ENCODE measurements at regions not wholly inside any gene's neighbourhood (a gene's known extent, or its start where the extent isn't known, plus 50 kb on each side); places are given as distances from the start of the nearest gene placed in this dataset.
"Not testable (repeated sequence)": the region's sequence is repeated elsewhere in the genome, so short reads cannot be mapped to it uniquely, and the experiment has no call there.

- not testable (repeated sequence) for DNase-seq
These were observed 312.8 kb downstream of the GOLGA6L6 start for GRCh38 chr15:20228791-20229190.

DNA sequence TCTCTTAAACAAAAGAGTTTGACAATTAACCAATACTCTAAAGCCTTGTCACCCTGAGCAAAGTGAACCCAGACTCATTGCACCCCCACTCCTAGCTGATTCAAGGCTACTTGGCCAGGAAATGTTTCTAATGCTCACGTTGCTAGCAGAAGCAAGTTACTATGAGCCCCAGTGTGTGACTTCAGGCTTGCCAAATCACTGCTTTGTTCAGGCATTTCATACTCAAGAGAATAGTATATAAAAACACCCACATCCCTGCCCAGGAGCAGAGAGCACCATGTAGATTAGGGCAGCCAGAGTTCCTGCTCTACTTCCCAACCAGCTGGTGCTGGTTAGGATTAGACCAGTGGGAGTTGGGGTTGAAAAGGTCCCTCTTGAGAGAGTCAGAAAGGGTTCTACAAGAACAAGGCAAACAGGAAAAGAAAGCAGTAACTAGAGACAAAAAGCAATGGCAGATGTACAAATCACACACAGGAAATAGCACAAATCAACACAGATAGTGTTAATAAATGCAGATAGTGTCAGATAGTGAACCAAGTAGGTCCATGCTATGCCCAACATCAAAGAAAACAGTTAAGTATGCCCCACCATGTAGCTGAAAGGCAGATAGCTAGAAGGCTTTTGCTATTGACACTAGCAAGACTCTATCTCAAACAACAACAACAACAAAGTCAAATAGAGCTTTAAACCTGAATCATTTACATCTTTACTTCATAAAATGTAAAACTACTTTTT lies 314.3 kb downstream of the GOLGA6L6 start:
- not testable (repeated sequence) for DNase-seq

- not testable (repeated sequence) for DNase-seq
These were observed 315.1 kb downstream of the GOLGA6L6 start for GRCh38 chr15:20226531-20226930.

DNA sequence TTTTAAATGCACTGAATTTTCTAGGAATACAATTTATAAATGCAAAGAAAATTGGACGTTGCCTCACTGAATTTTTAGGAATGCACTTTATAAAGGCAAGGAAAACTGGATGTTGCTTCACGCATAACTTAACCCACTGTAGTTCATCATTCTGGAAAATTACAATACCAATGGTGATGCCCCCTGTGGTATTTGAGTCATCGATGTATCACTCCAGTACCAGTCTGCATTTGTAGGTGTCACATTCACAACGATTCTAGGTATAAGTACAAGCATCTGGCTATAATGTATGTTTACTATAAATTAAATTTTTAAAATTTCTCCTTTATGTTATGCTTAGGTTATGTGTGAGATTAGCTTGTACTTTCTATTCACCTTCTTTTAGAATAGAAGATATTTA lies 320.5 kb downstream of the GOLGA6L6 start:
- DNase-seq, result not testable (repeated sequence)

DNA sequence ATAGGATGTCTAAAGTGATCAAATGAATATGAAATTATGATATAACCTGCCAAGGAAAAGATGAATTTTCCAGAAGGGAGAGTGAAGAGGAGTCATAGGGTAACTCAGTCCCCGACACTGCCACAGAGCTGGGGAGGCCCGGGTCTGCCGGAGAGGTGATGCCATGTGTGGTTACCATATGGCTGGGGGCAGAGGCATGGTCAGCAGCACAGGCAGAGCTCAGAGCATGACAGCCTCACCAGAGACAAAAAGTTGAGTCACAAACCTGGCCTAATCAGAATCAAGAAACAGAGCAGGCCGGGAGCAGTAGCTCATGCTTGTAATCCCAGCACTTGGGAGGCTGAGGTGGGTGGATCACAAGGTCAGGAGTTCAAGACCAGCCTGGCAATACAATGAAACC lies 322.4 kb downstream of the GOLGA6L6 start:
- not testable (repeated sequence) for DNase-seq

- not testable (repeated sequence) for DNase-seq
These were observed 325.9 kb downstream of the GOLGA6L6 start for GRCh38 chr15:20215700-20216099.

GRCh38 chr15:20214101-20214500 lies 327.5 kb downstream of the GOLGA6L6 start:
- not testable (repeated sequence) for DNase-seq

GRCh38 chr15:20211508-20211907 lies 330.1 kb downstream of the GOLGA6L6 start:
- DNase-seq, result not testable (repeated sequence)

- DNase-seq, result not testable (repeated sequence)
These were observed 331.6 kb downstream of the GOLGA6L6 start for GRCh38 chr15:20209973-20210372.

DNA sequence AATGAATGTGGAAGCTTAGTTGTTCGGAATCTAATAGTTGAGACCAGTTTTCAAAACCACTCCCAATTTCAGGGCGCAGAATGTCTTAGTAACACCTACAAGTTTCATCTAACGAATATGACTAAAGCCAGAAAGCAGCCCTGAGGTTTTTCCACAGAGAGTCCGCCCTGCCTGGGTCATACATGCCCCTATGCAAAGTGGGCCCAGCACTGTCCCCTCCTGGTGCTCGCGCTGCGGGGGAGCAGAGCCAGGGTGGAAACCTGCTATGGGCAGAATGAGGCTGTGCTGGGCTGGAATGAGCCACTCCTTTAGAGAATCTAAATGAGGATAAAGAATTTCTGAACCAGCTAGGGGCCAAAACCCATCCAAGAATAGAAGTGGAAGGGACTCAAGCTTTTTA lies 334.0 kb downstream of the GOLGA6L6 start:
- DNase-seq, result not testable (repeated sequence)

DNA sequence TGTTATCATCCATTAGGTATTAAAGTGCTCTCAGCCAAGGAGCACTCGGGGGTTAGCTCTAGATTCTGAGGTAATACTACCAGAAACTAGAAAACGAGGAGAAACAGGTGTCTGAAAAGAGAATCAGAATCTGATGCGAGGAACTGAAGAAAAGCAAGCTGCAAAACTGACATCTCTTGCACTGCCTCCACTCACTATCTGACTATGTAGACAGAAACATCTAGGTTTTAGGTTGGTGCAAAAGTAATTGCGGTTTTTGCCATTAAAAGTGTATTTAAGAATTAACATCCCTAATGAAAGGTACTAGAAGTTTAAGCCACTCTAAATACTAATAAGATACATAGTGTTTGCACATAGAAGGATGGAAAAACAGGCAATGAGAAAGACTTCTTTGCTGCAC lies 334.4 kb downstream of the GOLGA6L6 start:
- DNase-seq, result not testable (repeated sequence)

DNA sequence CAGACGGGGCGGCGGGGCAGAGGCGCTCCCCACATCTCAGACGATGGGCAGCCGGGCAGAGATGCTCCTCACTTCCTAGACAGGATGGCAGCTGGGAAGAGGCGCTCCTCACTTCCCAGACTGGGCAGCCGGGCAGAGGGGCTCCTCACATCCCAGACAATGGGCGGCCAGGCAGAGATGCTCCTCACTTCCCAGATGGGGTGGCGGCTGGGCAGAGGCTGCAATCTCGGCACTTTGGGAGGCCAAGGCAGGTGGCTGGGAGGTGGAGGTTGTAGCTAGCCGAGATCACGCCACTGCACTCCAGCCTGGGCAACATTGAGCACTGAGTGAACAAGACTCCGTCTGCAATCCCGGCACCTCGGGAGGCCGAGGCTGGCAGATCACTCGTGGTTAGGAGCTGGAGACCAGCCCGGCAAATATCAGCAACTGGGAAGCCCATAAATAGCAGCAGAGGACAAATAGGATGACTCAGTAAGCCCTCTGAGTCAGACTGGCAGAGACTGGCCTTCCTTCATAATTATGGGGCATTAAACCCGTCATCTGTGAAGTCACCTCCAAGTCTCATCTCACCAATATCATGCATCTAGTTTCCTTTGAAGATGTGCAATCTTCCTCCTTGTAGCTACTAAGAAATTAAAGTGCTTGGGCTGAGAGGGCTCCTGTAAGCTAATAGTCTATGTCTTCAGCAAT lies 337.3 kb downstream of the GOLGA6L6 start:
- DNase-seq, result not testable (repeated sequence)

DNA sequence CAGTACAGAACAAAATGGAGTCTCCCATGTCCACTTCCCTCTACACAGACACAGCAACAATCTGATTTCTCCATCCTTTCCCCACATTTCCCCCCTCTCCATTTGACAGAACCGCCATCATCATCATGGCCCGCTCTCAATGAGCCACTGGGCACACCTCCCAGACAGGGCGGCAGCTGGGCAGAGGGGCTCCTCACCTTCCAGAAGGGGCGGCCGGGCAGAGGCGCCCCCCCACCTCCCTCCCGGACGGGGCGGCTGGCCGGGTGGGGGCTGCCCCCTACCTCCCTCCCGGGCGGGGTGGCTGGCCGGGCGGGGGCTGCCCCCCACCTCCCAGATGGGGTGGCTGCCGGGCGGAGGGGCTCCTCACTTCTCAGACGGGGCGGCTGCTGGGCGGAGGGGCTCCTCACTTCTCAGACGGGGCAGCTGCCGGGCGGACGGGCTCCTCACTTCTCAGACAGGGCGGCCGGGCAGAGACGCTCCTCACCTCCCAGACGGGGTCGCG lies 337.9 kb downstream of the GOLGA6L6 start:
- DNase-seq, result not testable (repeated sequence)

- DNase-seq, result not testable (repeated sequence)
These were observed 346.9 kb downstream of the GOLGA6L6 start for GRCh38 chr15:20194591-20195198.

GRCh38 chr15:20192982-20193929 lies 348.3 kb downstream of the GOLGA6L6 start:
- peak; percentile 74 for DNase-seq

- not testable (repeated sequence) for DNase-seq
These were observed 350.0 kb downstream of the GOLGA6L6 start for GRCh38 chr15:20191508-20192125.

GRCh38 chr15:20188611-20189010 lies 353.0 kb downstream of the GOLGA6L6 start:
- DNase-seq, result not testable (repeated sequence)

GRCh38 chr15:20187370-20188355 lies 353.9 kb downstream of the GOLGA6L6 start:
- DNase-seq, result not testable (repeated sequence)

GRCh38 chr15:20184879-20185278 lies 356.7 kb downstream of the GOLGA6L6 start:
- DNase-seq, result not testable (repeated sequence)

GRCh38 chr15:20168221-20168620 lies 373.4 kb downstream of the GOLGA6L6 start:
- DNase-seq, result not testable (repeated sequence)

Measured in activated CD4-positive, alpha-beta T cell treated with anti-CD3 and anti-CD28 coated beads, Interleukin-2, Interleukin-6, amounts not matched to agents 100 ng/mL and 50 ng/mL, durations not matched to agents 16 hours and 8 hours (primary cell).